DMS 273 (cell line): ENCODE measurements at regions not wholly inside any gene's neighbourhood (a gene's known extent, or its start where the extent isn't known, plus 50 kb on each side); places are given as distances from the start of the nearest gene placed in this dataset.

Experiments used
- DNase-seq: peaks from one replicate; lab custom pipeline; 2025; ENCODE audit not compliant: unreplicated experiment; lab: John Stamatoyannopoulos, UW

- DNase-seq: no peak
Measured at GRCh38 chrX:10078266-10078665, 78.5 kb upstream of the CLCN4 start.

GRCh38 chrX:10079231-10079630 lies 77.5 kb upstream of the CLCN4 start:
- no peak for DNase-seq

GRCh38 chrX:10083809-10084208 lies 73.0 kb upstream of the CLCN4 start:
- DNase-seq: no peak

GRCh38 chrX:10085223-10085622 lies 71.6 kb upstream of the CLCN4 start:
- no peak for DNase-seq

- no peak for DNase-seq
Measured at GRCh38 chrX:10086676-10087075, 70.1 kb upstream of the CLCN4 start.

- no peak for DNase-seq
Measured at GRCh38 chrX:10087391-10087790, 69.4 kb upstream of the CLCN4 start.

- peak; percentile 62 for DNase-seq
Measured at GRCh38 chrX:10089378-10089795, 67.4 kb upstream of the CLCN4 start.

GRCh38 chrX:10090319-10090718 lies 66.5 kb upstream of the CLCN4 start:
- no peak for DNase-seq

GRCh38 chrX:10095246-10095645 lies 61.5 kb upstream of the CLCN4 start:
- DNase-seq: no peak

GRCh38 chrX:10095698-10096432 lies 60.9 kb upstream of the CLCN4 start:
- DNase-seq: no peak

GRCh38 chrX:10098270-10098713 lies 58.5 kb upstream of the CLCN4 start:
- DNase-seq: no peak

GRCh38 chrX:10099411-10099810 lies 57.4 kb upstream of the CLCN4 start:
- DNase-seq: no peak

- no peak for DNase-seq
Measured at GRCh38 chrX:10101269-10101668, 55.5 kb upstream of the CLCN4 start.

- peak; percentile 28 for DNase-seq
Measured at GRCh38 chrX:10102046-10102704, 54.6 kb upstream of the CLCN4 start.

GRCh38 chrX:10103023-10103422 lies 53.8 kb upstream of the CLCN4 start:
- peak; percentile 31 for DNase-seq

- DNase-seq: no peak
Measured at GRCh38 chrX:10104958-10105658, 51.7 kb upstream of the CLCN4 start.

GRCh38 chrX:10106806-10107205 lies 50.0 kb upstream of the CLCN4 start:
- DNase-seq: peak; percentile 19
